HG03103 (cell line): ENCODE measurements at regions not wholly inside any gene's neighbourhood (a gene's known extent, or its start where the extent isn't known, plus 50 kb on each side); places are given as distances from the start of the nearest gene placed in this dataset.
"Not testable (repeated sequence)": the region's sequence is repeated elsewhere in the genome, so short reads cannot be mapped to it uniquely, and the experiment has no call there.

ENCODE experiments used
- ATAC-seq: cut with Tn5 transposase; IDR thresholded peaks from one replicate; pipeline ENCODE4 v1.9.1; 2021; ENCODE audit warnings: low read depth; ENCODE audit not compliant: unreplicated experiment

DNA sequence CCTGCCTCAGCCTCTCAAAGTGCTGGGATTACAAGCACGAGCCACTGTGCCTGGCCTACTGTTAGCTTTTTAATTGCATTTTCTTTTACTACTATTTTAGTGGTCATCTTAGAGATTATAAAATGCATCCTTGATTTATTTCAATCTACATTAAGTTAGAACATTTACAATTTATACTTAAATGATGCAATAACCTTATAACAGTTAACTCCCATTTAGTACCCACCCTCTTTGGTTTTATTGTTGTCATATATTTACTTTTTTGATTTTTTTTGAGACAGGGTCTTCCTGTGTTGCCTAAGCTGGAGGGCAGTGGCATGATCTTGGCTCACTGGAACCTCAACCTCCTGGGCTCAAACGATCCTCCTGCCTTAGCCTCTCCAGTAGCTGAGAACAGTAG is 77.3 kb downstream of the PPCDC start:
- ATAC-seq = no peak

DNA sequence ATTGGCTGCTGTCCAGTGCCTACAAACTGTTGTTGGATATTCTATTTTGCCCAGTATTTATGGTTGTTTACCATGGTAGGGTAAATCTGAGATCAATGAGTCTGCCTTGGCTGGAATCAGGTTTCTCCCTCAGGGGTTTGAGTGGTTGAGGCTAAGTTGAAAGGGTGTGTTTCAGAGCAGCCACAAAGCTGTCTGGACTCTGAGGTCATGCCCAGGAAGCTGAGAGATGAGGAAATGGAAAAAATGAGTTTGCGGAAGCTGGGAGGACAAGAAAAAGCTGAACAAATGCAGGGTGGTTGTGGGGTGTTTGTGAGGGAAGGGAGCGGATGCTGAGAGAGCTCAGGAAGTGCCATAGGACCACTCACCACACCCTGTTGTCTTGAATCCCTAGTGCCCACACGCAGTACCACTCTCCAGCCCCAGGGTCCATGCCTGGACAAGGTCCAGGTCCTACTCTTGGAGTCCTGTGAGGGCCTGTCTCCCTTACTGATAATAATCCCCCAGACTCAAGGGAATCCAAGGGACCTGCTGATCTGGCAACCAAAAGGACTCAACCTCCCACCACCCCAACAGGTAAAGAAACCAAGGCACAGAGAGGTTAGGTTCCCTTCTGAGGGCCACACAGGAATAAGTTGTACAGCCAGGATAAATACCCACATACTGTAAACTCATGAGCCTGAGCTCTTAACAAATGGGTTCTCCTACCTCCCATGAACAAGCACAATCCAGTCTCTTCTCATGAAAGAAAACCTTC is 81.6 kb downstream of the PPCDC start:
- no peak for ATAC-seq

DNA sequence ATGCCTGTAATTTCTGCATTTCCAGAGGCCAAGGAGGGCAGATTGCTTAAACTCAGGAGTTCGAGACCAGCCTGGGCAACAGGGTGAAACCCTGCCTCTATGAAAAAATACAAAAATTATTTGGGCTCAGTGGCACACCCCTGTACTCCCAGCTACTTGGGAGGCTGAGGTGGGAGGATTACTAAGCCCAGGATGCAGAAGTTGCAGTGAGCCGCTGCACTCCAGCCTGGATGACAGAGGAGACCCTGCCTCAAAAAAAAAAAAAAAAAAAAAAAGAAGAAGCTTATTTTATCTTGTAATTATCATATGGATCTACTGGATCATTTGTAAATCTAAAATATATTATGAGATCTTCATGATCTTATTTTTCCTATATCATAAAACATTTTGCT is 84.1 kb downstream of the PPCDC start:
- no peak for ATAC-seq

GRCh38 chr15:75107908-75108838 is 84.8 kb downstream of the PPCDC start:
- no peak for ATAC-seq

DNA sequence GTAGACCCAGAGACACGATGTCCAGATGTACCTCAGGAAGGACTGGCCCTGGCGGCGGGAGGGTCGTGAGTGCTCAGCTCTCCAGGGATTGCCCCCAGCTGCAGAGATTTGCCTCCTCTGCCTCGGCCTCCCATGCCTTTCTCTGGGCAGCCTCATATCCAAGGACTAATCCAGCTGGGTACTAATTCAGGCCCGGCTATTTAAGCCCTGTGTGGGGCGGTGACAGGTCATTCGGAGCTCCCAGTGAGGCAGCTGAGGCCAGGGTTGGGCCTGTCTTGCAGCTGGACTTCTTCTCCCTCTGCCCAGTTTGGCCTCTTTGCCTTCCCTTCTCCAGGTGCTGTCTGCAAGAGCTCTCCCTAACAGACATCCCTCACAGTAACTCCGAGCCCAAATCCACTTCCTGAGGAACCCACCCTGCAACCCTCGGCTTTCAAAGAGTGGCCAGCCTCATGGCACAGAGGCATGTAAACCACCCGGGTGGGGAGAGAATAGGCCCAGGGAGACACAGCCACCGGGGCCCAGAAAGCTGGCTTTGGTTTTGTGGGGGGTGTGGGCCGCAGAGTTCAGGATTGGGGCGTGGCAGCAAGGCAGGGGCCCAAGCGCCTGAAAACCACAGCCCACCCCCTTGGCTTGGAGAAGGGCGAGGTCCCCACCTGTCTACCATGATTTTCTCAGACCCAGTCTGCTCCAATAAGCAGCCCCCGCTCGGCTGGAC is 85.8 kb downstream of the PPCDC start:
- ATAC-seq = no peak

DNA sequence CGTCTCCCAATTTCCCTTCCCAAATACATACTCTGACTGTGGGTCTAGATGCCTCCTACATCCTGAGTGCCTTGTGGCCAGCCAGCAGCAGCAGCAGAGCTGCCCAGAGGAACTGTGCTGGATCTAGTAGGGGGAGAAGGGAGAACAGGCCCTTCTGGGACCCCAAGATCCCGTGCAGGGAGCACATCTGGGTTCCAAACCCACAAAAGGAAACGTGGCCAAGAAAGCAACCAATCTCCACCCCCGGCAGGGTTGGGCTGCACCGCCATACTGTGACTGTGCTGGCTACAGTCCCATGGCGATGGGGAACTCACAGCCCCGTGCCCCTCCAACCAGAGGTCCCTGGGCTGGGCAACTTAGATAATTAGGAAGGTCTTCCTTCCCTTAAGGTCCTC is 86.3 kb downstream of the PPCDC start:
- ATAC-seq = no peak

- no peak for ATAC-seq
These were observed 89.0 kb downstream of the PPCDC start for GRCh38 chr15:75112278-75112847.

GRCh38 chr15:75112848-75113492 is 88.7 kb upstream of the C15orf39 start:
- ATAC-seq = peak; percentile 43

GRCh38 chr15:75114327-75114726 is 87.4 kb upstream of the C15orf39 start:
- no peak for ATAC-seq

DNA sequence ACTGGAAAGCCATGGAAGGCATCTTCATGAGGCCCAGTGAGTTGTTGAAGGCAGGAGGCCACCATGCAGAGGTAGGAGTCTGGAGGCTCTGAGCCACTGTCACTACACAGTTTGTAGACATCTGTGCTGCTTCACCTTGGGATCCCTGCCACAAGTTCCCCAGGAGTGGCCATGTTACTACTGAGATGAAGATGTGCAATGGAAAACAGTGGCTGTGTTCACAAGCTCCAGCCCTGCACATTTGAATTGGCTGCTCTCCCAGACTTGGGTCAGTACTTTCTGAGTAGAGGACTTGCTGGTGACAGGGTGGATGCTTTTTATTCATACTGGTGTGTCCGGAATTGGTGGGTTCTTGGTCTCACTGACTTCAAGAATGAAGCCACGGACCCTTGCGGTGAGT is 86.9 kb upstream of the C15orf39 start:
- ATAC-seq = no peak

DNA sequence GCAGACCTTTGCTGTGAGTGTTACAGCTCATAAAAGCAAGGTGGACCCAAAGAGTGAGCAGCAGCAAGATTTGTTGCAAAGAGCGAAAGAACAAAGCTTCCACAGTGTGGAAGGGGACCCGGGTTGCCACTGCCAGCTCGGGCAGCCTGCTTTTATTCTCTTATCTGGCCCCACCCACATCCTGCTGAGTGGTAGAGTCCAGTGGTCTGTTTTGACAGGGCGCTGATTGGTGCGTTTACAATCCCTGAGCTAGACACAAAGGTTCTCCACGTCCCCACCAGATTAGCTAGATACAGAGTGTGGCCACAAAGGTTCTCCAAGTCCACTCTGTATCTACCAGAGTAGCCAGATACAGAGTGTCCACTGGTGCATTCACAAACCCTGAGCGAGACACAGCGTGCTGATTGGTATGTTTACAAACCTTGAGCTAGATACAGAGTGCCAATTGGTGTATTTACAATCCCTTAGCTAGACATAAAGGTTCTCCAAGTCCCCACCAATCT is 86.2 kb upstream of the C15orf39 start:
- ATAC-seq = not testable (repeated sequence)

DNA sequence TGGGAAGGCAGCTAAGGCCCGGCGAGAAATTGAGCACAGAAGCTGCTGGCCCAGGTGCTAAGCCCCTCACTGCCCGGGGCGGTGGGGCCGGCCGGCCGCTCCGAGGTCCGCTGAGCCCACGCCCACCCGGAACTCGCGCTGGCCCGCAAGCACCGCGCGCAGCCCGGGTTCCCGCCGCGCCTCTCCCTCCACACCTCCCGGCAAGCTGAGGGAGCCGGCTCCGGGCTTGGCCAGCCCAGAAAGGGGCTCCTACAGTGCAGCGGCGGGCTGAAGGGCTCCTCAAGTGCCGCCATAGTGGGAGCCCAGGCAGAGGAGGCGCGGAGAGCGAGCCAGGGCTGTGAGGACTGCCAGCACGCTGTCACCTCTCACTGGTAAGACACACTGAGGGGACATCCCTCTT is 85.5 kb upstream of the C15orf39 start:
- not testable (repeated sequence) for ATAC-seq

DNA sequence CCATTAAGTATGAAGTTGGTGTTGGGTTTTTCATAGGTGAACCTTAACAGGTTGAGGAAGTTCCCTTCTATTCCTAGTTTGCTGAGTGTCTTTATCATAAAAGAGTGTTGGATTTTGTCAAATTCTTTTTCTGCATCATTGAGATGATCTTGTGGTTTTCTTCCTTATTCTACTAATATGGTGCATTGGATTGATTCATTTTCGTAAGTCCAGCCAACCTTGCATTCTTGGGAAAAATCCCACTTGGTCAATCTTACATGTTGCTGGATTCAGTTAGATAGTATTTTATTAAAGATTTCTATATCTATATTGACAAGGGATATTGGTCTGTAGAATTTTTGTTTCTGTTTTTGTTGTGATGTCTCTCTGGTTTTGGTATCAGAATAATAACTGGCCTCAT is 83.7 kb upstream of the C15orf39 start:
- no peak for ATAC-seq

GRCh38 chr15:75119312-75119711 is 82.4 kb upstream of the C15orf39 start:
- ATAC-seq = not testable (repeated sequence)

- no peak for ATAC-seq
These were observed 80.2 kb upstream of the C15orf39 start for GRCh38 chr15:75121491-75121890.

DNA sequence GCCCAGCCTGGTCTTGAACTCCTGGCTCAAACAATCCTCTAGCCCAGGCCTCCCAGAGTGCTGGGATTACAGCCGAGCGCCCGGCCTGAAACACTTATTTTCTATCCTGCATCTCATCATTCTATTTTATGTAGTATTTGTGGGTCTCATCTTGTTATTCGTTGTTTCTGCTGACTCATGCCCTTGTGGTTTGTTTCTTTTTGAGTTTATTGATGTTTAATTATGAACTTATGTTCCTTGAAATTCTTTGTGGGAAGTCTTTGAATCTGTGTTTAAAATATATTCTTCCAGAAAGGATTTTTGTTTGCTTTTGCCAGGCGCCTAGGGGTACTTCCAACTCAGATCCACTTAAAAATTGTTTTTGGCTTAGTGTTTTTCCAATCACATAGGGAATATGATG is 78.3 kb upstream of the C15orf39 start:
- no peak for ATAC-seq

DNA sequence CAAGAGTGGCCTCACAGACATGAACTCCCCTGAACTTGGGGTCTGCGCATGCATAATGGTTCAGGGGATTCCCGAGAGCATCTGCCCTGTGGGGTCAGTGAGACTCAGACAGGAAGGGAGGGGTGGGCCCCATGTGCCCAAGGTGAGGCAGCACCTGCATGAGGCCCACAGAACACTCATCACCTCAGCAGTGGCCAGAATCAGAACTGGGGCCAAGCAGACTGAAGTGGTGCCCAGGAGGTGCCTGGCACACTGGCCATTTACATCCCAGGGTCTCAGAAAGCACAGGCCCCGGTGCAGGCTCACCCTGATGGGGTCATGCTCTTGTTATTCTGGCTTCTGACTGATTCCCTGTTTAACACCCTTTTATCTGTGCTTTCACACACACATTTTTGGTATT is 77.4 kb upstream of the C15orf39 start:
- ATAC-seq = not testable (repeated sequence)

DNA sequence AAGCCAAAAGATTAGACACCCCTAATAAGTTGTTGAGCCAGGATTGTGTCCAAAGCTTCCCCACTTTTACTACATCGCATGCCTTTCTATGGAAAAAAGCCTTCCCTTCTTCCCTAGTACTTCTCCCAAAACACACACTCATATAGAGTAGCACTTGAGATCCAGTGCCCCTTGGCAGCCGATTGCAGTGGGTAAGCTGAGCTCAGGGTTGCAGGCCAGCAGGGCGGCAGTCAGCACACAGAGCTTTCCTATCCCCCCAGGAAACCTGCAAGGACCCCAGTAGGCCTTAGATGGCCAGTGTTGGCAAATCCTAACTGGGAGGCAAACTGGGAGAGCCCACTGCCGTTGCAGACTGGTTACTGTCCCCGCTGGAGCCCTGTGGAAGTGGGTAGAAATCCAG is 75.7 kb upstream of the C15orf39 start:
- ATAC-seq = no peak

GRCh38 chr15:75126864-75127580 is 74.7 kb upstream of the C15orf39 start:
- no peak for ATAC-seq
